Liver (tissue), 8 donors: ENCODE measurements at regions not wholly inside any gene's neighbourhood (a gene's known extent, or its start where the extent isn't known, plus 50 kb on each side); places are given as distances from the start of the nearest gene placed in this dataset.

ENCODE experiments used
- DNase-seq: peaks from one replicate; pipeline ENCODE4 v3.0.0-alpha.2; 2017; ENCODE audit warnings: low spot score
- H3K27ac ChIP-seq, 2 donors: one replicate each; pipeline ENCODE4 v1.7.0; 2013; ENCODE audit warnings: inconsistent platforms in 2 of 2, low read length in 2 of 2, control low read depth in 1 of 2, low read depth in 1 of 2, mild to moderate bottlenecking in 1 of 2
- H3K27me3 ChIP-seq, 4 donors: one replicate each; pipeline versions ENCODE4 v1.6.1 to v1.7.0; 2013; ENCODE audit warnings: low read length in 3 of 4, inconsistent platforms in 1 of 4, mild to moderate bottlenecking in 1 of 4, moderate library complexity in 1 of 4; ENCODE audit not compliant: control insufficient read depth in 4 of 4, insufficient read depth in 4 of 4
- H3K36me3 ChIP-seq, 4 donors: one replicate each; pipeline versions ENCODE4 v1.6.1 to v1.7.0; 2013; ENCODE audit warnings: low read length in 3 of 4, mild to moderate bottlenecking in 3 of 4, low read depth in 1 of 4, moderate library complexity in 1 of 4; ENCODE audit not compliant: control insufficient read depth in 4 of 4, insufficient read depth in 3 of 4
- H3K4me1 ChIP-seq, 4 donors: one replicate each; pipeline versions ENCODE4 v1.6.1 to v1.7.0; 2013; ENCODE audit warnings: low read length in 3 of 4, mild to moderate bottlenecking in 3 of 4, moderate library complexity in 1 of 4; ENCODE audit not compliant: control insufficient read depth in 4 of 4, insufficient read depth in 4 of 4
- H3K4me3 ChIP-seq, 3 donors: one replicate each; pipeline versions ENCODE4 v1.6.1 to v1.7.0; 2013; ENCODE audit warnings: low read length in 3 of 3, control low read depth in 1 of 3, low read depth in 1 of 3, mild to moderate bottlenecking in 1 of 3
- H3K9ac ChIP-seq, 2 donors: one replicate each; pipeline ENCODE4 v1.7.0; 2013; ENCODE audit warnings: low read length in 2 of 2, mild to moderate bottlenecking in 2 of 2, moderate library complexity in 2 of 2, control low read depth in 1 of 2, low read depth in 1 of 2
- H3K9me3 ChIP-seq, 4 donors: one replicate each; pipeline versions ENCODE4 v1.6.1 to v1.7.0; 2013; ENCODE audit warnings: low read length in 3 of 4; ENCODE audit not compliant: control insufficient read depth in 4 of 4
- ATF3 ChIP-seq: IDR thresholded peaks from 2 replicates; pipeline ENCODE4 v1.6.1; 2016; ENCODE audit warnings: antibody characterized with exemption
- CTCF ChIP-seq: fragments of 150-350 bp; IDR thresholded peaks from 2 replicates; pipeline ENCODE4 v1.5.1; 2017; ENCODE audit warnings: improper control_type of control experiment, low read depth, low read length; ENCODE audit not compliant: missing input control
- EGR1 ChIP-seq, 2 donors: IDR thresholded peaks; 2 replicates each; pipeline ENCODE4 v1.6.1; 2016 to 2018; ENCODE audit warnings: antibody characterized with exemption in 2 of 2, low read depth in 2 of 2
- FOXA1 ChIP-seq: IDR thresholded peaks from 2 replicates; pipeline ENCODE4 v1.6.1; 2016; ENCODE audit warnings: antibody characterized with exemption
- FOXA2 ChIP-seq: IDR thresholded peaks from 2 replicates; pipeline ENCODE4 v1.6.1; 2016; ENCODE audit warnings: antibody characterized with exemption
- GABPA ChIP-seq, 2 donors: IDR thresholded peaks in 1 of 2; conservative IDR thresholded peaks in 1 of 2; 2 replicates each; pipeline ENCODE4 v1.6.1; 2016; ENCODE audit warnings: antibody characterized with exemption in 2 of 2, mild to moderate bottlenecking in 1 of 2, moderate library complexity in 1 of 2
- HNF4A ChIP-seq, 2 donors: conservative IDR thresholded peaks; 2 replicates each; pipeline ENCODE4 v1.6.1; 2016; ENCODE audit warnings: antibody characterized with exemption in 2 of 2, mild to moderate bottlenecking in 2 of 2
- HNF4G ChIP-seq: IDR thresholded peaks from 2 replicates; pipeline ENCODE4 v1.6.1; 2016; ENCODE audit warnings: antibody characterized with exemption
- JUND ChIP-seq, 2 donors: IDR thresholded peaks; 2 replicates each; pipeline ENCODE4 v1.6.1; 2016; ENCODE audit warnings: antibody characterized with exemption in 2 of 2
- MAX ChIP-seq: IDR thresholded peaks from 2 replicates; pipeline ENCODE4 v1.6.1; 2016; ENCODE audit warnings: antibody characterized with exemption
- NR2F2 ChIP-seq: IDR thresholded peaks from 2 replicates; pipeline ENCODE4 v1.6.1; 2016; ENCODE audit warnings: antibody characterized with exemption
- RAD21 ChIP-seq, 2 donors: IDR thresholded peaks; 2 replicates each; pipeline ENCODE4 v1.6.1; 2016; ENCODE audit warnings: antibody characterized with exemption in 2 of 2, mild to moderate bottlenecking in 2 of 2
- REST ChIP-seq: IDR thresholded peaks from 2 replicates; pipeline ENCODE4 v1.6.1; 2016; ENCODE audit warnings: antibody characterized with exemption, mild to moderate bottlenecking
- RXRA ChIP-seq, 2 donors: IDR thresholded peaks; 2 replicates each; pipeline ENCODE4 v1.6.1; 2017 to 2018; ENCODE audit warnings: antibody characterized with exemption in 2 of 2, mild to moderate bottlenecking in 1 of 2
- SP1 ChIP-seq: IDR thresholded peaks from 2 replicates; pipeline ENCODE4 v1.6.1; 2018; ENCODE audit warnings: antibody characterized with exemption, mild to moderate bottlenecking
- TAF1 ChIP-seq: conservative IDR thresholded peaks from 2 replicates; pipeline ENCODE4 v1.6.1; 2016; ENCODE audit warnings: antibody characterized with exemption, mild to moderate bottlenecking
- YY1 ChIP-seq: IDR thresholded peaks from 2 replicates; pipeline ENCODE4 v1.6.1; 2016; ENCODE audit warnings: antibody characterized with exemption, mild to moderate bottlenecking
- ZBTB33 ChIP-seq: IDR thresholded peaks from 2 replicates; pipeline ENCODE4 v1.6.1; 2016; ENCODE audit warnings: antibody characterized with exemption
- WGBS: extraction: QIAGEN DNeasy Blood & Tissue Kit; methylation state at CpG from one replicate; pipeline ENCODE4 v1.1.7; 2013; 5-methylcytosine and 5-hydroxymethylcytosine counted together
- donor health status: healthy.
- donor health status: healthy.
- donor health status: healthy.
- donor health status: healthy.
- donor health status: healthy.

- Histone ChIP-seq H3K27ac (no peak overlapping the region), H3K9me3 (peaks cover 0 to 4% (median 4%) of the 10 kb centered on the region in 4 donors), H3K36me3 (no peaks in the 10 kb centered on the region), H3K9ac (no peak overlapping the region), H3K4me3 (no peak overlapping the region), H3K27me3 (no peaks in the 10 kb centered on the region), H3K4me1 (no peaks in the 10 kb centered on the region)
- no peak for DNase-seq
- TF ChIP-seq FOXA2, result no peak
- no peak for TF ChIP-seq HNF4A (conservative IDR thresholded peaks at IDR 0.05)
- TF ChIP-seq ZBTB33, result no peak
- no peak for TF ChIP-seq CTCF
- TF ChIP-seq FOXA1, result no peak
- TF ChIP-seq SP1, result no peak
- no peak for TF ChIP-seq RXRA (IDR thresholded peaks at IDR 0.05)
- no peak for TF ChIP-seq MAX
- no peak for TF ChIP-seq JUND (IDR thresholded peaks at IDR 0.05)
- no peak for TF ChIP-seq HNF4G
- TF ChIP-seq REST, result no peak
- TF ChIP-seq TAF1, result no peak
- WGBS, result 80% methylated on average over 4 of the region's 4 CpGs
Observed at GRCh38 chr10:131513445-131513844, 201.9 kb upstream of the TCERG1L start.

GRCh38 chr10:131513901-131514300, 202.4 kb upstream of the TCERG1L start:
- Histone ChIP-seq H3K4me1 (no peaks in the 10 kb centered on the region), H3K36me3 (no peaks in the 10 kb centered on the region), H3K9ac (no peak overlapping the region), H3K27me3 (no peaks in the 10 kb centered on the region), H3K4me3 (no peak overlapping the region), H3K27ac (no peak overlapping the region), H3K9me3 (peaks cover 0 to 4% (median 4%) of the 10 kb centered on the region in 4 donors)
- TF ChIP-seq JUND (IDR thresholded peaks at IDR 0.05) (no peak), REST (no peak), FOXA1 (no peak), SP1 (no peak), FOXA2 (no peak), TAF1 (no peak), RAD21 (IDR thresholded peaks at IDR 0.05) (no peak), ATF3 (no peak), GABPA (IDR thresholded peaks at IDR 0.05 in 1 of 2, conservative IDR thresholded peaks at IDR 0.05 in 1 of 2) (no peak), YY1 (no peak), NR2F2 (no peak), EGR1 (IDR thresholded peaks at IDR 0.05; ENCODE audit: low read depth in 2 of 2) (no peak), RXRA (IDR thresholded peaks at IDR 0.05) (no peak), HNF4A (conservative IDR thresholded peaks at IDR 0.05) (no peak), HNF4G (no peak), ZBTB33 (no peak), MAX (no peak)
- WGBS, result 66% methylated on average over 8 of the region's 8 CpGs
- no peak for DNase-seq
